ENCODE measurements at regions not wholly inside any gene's neighbourhood (a gene's known extent, or its start where the extent isn't known, plus 50 kb on each side); places are given as distances from the start of the nearest gene placed in this dataset.

DNA sequence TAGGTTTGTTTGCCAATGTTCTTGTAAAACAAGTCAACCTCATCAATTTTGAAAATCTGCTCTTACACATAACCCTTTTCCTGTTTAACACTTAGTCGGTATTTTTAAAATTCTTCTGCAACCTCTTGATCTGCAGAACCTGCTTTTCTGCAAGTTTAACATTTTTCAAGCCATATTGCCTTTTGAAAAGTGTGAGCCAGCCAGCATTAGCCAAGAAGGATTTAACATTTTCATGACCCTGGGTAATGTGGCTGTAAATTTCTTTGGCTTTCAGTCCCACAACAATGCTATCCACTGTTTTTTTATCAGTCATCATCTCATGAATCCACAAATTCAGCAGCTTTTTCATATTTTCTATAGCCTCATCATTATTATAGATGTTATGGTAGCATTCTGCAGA is 956.5 kb downstream of the FAT4 start:
- TF ChIP-seq, protein P1, sequence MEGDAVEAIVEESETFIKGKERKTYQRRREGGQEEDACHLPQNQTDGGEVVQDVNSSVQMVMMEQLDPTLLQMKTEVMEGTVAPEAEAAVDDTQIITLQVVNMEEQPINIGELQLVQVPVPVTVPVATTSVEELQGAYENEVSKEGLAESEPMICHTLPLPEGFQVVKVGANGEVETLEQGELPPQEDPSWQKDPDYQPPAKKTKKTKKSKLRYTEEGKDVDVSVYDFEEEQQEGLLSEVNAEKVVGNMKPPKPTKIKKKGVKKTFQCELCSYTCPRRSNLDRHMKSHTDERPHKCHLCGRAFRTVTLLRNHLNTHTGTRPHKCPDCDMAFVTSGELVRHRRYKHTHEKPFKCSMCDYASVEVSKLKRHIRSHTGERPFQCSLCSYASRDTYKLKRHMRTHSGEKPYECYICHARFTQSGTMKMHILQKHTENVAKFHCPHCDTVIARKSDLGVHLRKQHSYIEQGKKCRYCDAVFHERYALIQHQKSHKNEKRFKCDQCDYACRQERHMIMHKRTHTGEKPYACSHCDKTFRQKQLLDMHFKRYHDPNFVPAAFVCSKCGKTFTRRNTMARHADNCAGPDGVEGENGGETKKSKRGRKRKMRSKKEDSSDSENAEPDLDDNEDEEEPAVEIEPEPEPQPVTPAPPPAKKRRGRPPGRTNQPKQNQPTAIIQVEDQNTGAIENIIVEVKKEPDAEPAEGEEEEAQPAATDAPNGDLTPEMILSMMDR (IDR thresholded peaks at IDR 0.05), result no peak
- TF ChIP-seq POLR2A (IDR thresholded peaks at IDR 0.05) (no peak), POLR2AphosphoS5 (IDR thresholded peaks at IDR 0.05; ENCODE audit: insufficient read depth in 1 of 2, low read depth in 1 of 2) (no peak)
